SU-DHL-6 (cell line): ENCODE measurements at regions not wholly inside any gene's neighbourhood (a gene's known extent, or its start where the extent isn't known, plus 50 kb on each side); places are given as distances from the start of the nearest gene placed in this dataset.

Experiments
- H2AFZ ChIP-seq: fragments of 200-600 bp; sonication (generic); 2 replicates; pipeline ENCODE4 v1.6.1; 2014; ENCODE audit warnings: low read depth, mild to moderate bottlenecking, moderate library complexity, mixed read lengths, antibody characterized with exemption, low read length; ENCODE audit not compliant: severe bottlenecking
- H3F3A ChIP-seq: fragments of 200-600 bp; shearing (Covaris generic); 2 replicates; pipeline ENCODE4 v1.6.0; 2016; ENCODE audit warnings: antibody characterized with exemption, mild to moderate bottlenecking; ENCODE audit not compliant: insufficient read depth
- H3K27ac ChIP-seq: fragments of 200-600 bp; sonication (generic); 2 replicates; pipeline ENCODE4 v1.5.1; 2016; ENCODE audit warnings: low read depth, mild to moderate bottlenecking, low read length, moderate library complexity, mixed read lengths
- H3K27me3 ChIP-seq: fragments of 200-600 bp; sonication (generic), shearing (Covaris generic); 2 replicates; pipeline ENCODE4 v1.6.0; 2014; ENCODE audit warnings: mild to moderate bottlenecking, low read length
- H3K36me3 ChIP-seq: fragments of 200-600 bp; sonication (generic); 2 replicates; pipeline ENCODE4 v1.6.1; 2014; ENCODE audit warnings: mild to moderate bottlenecking, low read length, mixed read lengths
- H3K4me2 ChIP-seq: fragments of 300-600, 200-600 bp; shearing (Covaris generic), sonication (generic); 2 replicates; pipeline ENCODE4 v1.6.0; 2014; ENCODE audit warnings: low read length, low read depth, mild to moderate bottlenecking; ENCODE audit not compliant: poor library complexity, severe bottlenecking
- H3K4me3 ChIP-seq: fragments of 200-600 bp; sonication (generic); 2 replicates; pipeline ENCODE4 v1.5.1; 2014; ENCODE audit warnings: antibody characterized with exemption, low read length, mild to moderate bottlenecking, mixed read lengths; ENCODE audit not compliant: insufficient read depth, poor library complexity, severe bottlenecking
- H3K79me2 ChIP-seq: fragments of 200-600 bp; sonication (generic); 2 replicates; pipeline ENCODE4 v1.6.1; 2014; ENCODE audit warnings: mild to moderate bottlenecking, low read length, moderate library complexity; ENCODE audit not compliant: insufficient read depth
- H3K9ac ChIP-seq: fragments of 200-600 bp; sonication (generic); 2 replicates; pipeline ENCODE4 v1.7.0; 2014; ENCODE audit warnings: mild to moderate bottlenecking, low read length
- H3K9me2 ChIP-seq: fragments of 200-600 bp; sonication (generic); replicated peaks from 2 replicates; pipeline ENCODE4 v1.6.1; 2014; ENCODE audit warnings: low read length; ENCODE audit not compliant: insufficient read depth
- H3K9me3 ChIP-seq: fragments of 200-600 bp; sonication (generic); 2 replicates; pipeline ENCODE4 v1.6.1; 2014; ENCODE audit warnings: low read length, mixed read lengths; ENCODE audit not compliant: insufficient read depth
- H4K20me1 ChIP-seq: fragments of 200-600 bp; sonication (generic); 2 replicates; pipeline ENCODE4 v1.6.1; 2014; ENCODE audit warnings: low read depth, mild to moderate bottlenecking, antibody characterized with exemption, low read length, moderate library complexity, mixed read lengths
- CTCF ChIP-seq: fragments of 200-600 bp; sonication (generic); IDR thresholded peaks from one replicate; pipeline ENCODE4 v1.5.1; 2017; ENCODE audit warnings: antibody characterized with exemption, mild to moderate bottlenecking, low read length, moderate library complexity; ENCODE audit not compliant: insufficient read depth, poor library complexity, severe bottlenecking
- EZH2phosphoT487 ChIP-seq: fragments of 200-600 bp; sonication (generic), shearing (Covaris generic); conservative IDR thresholded peaks from 2 replicates; pipeline ENCODE4 v1.6.1; 2018; ENCODE audit warnings: mild to moderate bottlenecking, antibody characterized with exemption, low read length, moderate library complexity, mixed read lengths

GRCh38 chr4:188650516-188650915 is 511.3 kb downstream of the TRIML1 start:
- H3K9ac ChIP-seq, result no peak overlapping the region
- TF ChIP-seq EZH2phosphoT487 (no peak), CTCF (no peak)

GRCh38 chr4:188657365-188657764 is 518.1 kb downstream of the TRIML1 start:
- Histone ChIP-seq H3K27ac (no peak overlapping the region), H3K9ac (no peak overlapping the region), H2AFZ (no peak overlapping the region), H4K20me1 (no peaks in the 10 kb centered on the region), H3K79me2 (no peaks in the 10 kb centered on the region), H3K4me3 (no peak overlapping the region), H3K27me3 (no peaks in the 10 kb centered on the region), H3K9me3 (no peaks in the 10 kb centered on the region), H3F3A (no peaks in the 10 kb centered on the region), H3K36me3 (no peaks in the 10 kb centered on the region), H3K4me2 (no peak overlapping the region), H3K9me2 (no peaks in the 10 kb centered on the region)
- TF ChIP-seq EZH2phosphoT487, result no peak
- TF ChIP-seq CTCF, result no peak

More at GRCh38 chr4:188650516-188650915, 511.3 kb downstream of the TRIML1 start:
- no peak overlapping the region for H3K4me3 ChIP-seq
- H2AFZ ChIP-seq, result no peak overlapping the region
- no peaks in the 10 kb centered on the region; the same call in 1 of the 2 replicates for H3K27me3 ChIP-seq
- no peaks in the 10 kb centered on the region for H3K9me3 ChIP-seq
- H4K20me1 ChIP-seq, result no peaks in the 10 kb centered on the region
- no peaks in the 10 kb centered on the region for H3K9me2 ChIP-seq
- no peaks in the 10 kb centered on the region for H3K79me2 ChIP-seq
- no peaks in the 10 kb centered on the region for H3F3A ChIP-seq
- H3K27ac ChIP-seq, result no peak overlapping the region
- no peaks in the 10 kb centered on the region for H3K36me3 ChIP-seq
- no peak overlapping the region for H3K4me2 ChIP-seq

GRCh38 chr4:188658958-188659522 is 519.8 kb downstream of the TRIML1 start:
- Histone ChIP-seq H3K79me2 (no peaks in the 10 kb centered on the region), H3F3A (no peaks in the 10 kb centered on the region), H3K9me3 (no peaks in the 10 kb centered on the region), H3K27me3 (no peaks in the 10 kb centered on the region), H3K27ac (no peak overlapping the region), H3K4me3 (no peak overlapping the region), H3K36me3 (no peaks in the 10 kb centered on the region), H3K4me2 (no peak overlapping the region), H2AFZ (no peak overlapping the region), H4K20me1 (no peaks in the 10 kb centered on the region), H3K9ac (no peak overlapping the region), H3K9me2 (no peaks in the 10 kb centered on the region)
- no peak for TF ChIP-seq CTCF
